ENCODE measurements at regions not wholly inside any gene's neighbourhood (a gene's known extent, or its start where the extent isn't known, plus 50 kb on each side); places are given as distances from the start of the nearest gene placed in this dataset.

DNA sequence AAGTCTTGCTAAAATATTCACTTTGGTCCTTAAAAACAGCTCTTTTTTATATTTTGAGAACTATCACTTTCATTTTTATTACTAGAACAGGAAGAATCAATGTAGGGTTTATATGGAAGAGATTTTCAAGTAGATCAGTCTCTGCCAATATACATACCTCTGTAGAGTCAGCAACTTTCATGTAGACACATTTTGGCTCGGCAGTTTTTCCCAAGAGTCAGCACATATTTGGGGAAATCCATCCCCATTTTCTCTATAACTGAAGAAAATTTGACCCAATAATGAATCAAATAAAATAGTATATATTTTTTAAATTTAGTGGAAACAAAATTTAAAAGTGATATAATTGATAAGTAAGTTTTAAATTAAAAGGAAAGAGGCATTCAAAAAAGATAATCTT lies 329.8 kb upstream of the TFPI start:
- TF ChIP-seq, protein P1, sequence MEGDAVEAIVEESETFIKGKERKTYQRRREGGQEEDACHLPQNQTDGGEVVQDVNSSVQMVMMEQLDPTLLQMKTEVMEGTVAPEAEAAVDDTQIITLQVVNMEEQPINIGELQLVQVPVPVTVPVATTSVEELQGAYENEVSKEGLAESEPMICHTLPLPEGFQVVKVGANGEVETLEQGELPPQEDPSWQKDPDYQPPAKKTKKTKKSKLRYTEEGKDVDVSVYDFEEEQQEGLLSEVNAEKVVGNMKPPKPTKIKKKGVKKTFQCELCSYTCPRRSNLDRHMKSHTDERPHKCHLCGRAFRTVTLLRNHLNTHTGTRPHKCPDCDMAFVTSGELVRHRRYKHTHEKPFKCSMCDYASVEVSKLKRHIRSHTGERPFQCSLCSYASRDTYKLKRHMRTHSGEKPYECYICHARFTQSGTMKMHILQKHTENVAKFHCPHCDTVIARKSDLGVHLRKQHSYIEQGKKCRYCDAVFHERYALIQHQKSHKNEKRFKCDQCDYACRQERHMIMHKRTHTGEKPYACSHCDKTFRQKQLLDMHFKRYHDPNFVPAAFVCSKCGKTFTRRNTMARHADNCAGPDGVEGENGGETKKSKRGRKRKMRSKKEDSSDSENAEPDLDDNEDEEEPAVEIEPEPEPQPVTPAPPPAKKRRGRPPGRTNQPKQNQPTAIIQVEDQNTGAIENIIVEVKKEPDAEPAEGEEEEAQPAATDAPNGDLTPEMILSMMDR (IDR thresholded peaks at IDR 0.05) = no peak
- TF ChIP-seq POLR2AphosphoS5 (IDR thresholded peaks at IDR 0.05) (no peak), POLR2A (IDR thresholded peaks at IDR 0.05) (no peak)
